ENCODE measurements at regions not wholly inside any gene's neighbourhood (a gene's known extent, or its start where the extent isn't known, plus 50 kb on each side); places are given as distances from the start of the nearest gene placed in this dataset.

- DNase-seq (ENCODE audit: low read depth in 1 of 2, low spot score in 2 of 2), result no peak
- H3K4ac ChIP-seq (replicated peaks; ENCODE audit: insufficient read length, low read depth, low read length), result no peak overlapping the region
- H3K79me2 ChIP-seq (ENCODE audit: control insufficient read depth in 1 of 2, insufficient read depth in 2 of 2, low read length in 2 of 2), result no peaks in the 10 kb centered on the region
- H4K5ac ChIP-seq (ENCODE audit: insufficient read length, low read depth, low read length), result no peak overlapping the region
- H4K20me1 ChIP-seq (replicated peaks in 1 of 2; ENCODE audit: control insufficient read depth in 1 of 2, insufficient read depth in 2 of 2, low read length in 2 of 2), result no peaks in the 10 kb centered on the region
- ChIA-PET CTCF (ENCODE audit: partially characterized antibody) (no interaction called here), POLR2A (ENCODE audit: partially characterized antibody) (no interaction called here)
- no peak overlapping the region for H3K4me3 ChIP-seq (ENCODE audit: extremely low read depth in 1 of 4, insufficient read depth in 2 of 4, low read depth in 3 of 4, low read length in 4 of 4)
- no peak overlapping the region for H4K91ac ChIP-seq (replicated peaks; ENCODE audit: insufficient read length, low read length)
- H3K27ac ChIP-seq (ENCODE audit: low read depth, low read length), result no peak overlapping the region
- WGBS, 2 experiments (ENCODE audit: extremely low coverage in 1 of 2, insufficient coverage in 1 of 2, insufficient read length in 1 of 2, insufficient replicate concordance in 2 of 2, low coverage in 1 of 2, low lambda C conversion rate in 2 of 2, missing lambda C conversion rate in 1 of 2), result 86% methylated on average over 2 of the region's 2 CpGs; no CpG with 5 or more reads in 1 of the 2 experiments
- H2AFZ ChIP-seq (ENCODE audit: low read length), result no peak overlapping the region
- H2BK12ac ChIP-seq (ENCODE audit: low read depth, low read length), result no peak overlapping the region
- H3K18ac ChIP-seq (ENCODE audit: extremely low read depth, low read length), result no peak overlapping the region
- no peak overlapping the region for H3K4me2 ChIP-seq (ENCODE audit: insufficient read depth in 1 of 2, low read depth in 2 of 2, low read length in 2 of 2)
- no peak overlapping the region for H2AK5ac ChIP-seq (ENCODE audit: low read depth, low read length)
- FAIRE-seq, result no peak
- H3K9ac ChIP-seq (replicated peaks in 1 of 4; ENCODE audit: extremely low read depth in 1 of 4, low read depth in 3 of 4, low read length in 3 of 4), result no peak overlapping the region
- no peaks in the 10 kb centered on the region for H3K27me3 ChIP-seq (replicated peaks in 1 of 4; ENCODE audit: control insufficient read depth in 3 of 4, extremely low read depth in 1 of 4, insufficient read depth in 3 of 4, low read length in 3 of 4)
- no peak overlapping the region for H2BK120ac ChIP-seq (replicated peaks; ENCODE audit: low read depth, low read length)
- no peak overlapping the region for H2BK20ac ChIP-seq (ENCODE audit: low read length)
- no peak overlapping the region for H3K23ac ChIP-seq (ENCODE audit: insufficient read length)
- H3K56ac ChIP-seq (replicated peaks; ENCODE audit: insufficient read length, low read depth, low read length), result no peak overlapping the region
- no peaks in the 10 kb centered on the region for H3K36me3 ChIP-seq (ENCODE audit: control insufficient read depth in 2 of 4, insufficient read depth in 4 of 4, low read length in 3 of 4)
- H3K4me1 ChIP-seq (replicated peaks in 1 of 4; ENCODE audit: control insufficient read depth in 3 of 4, insufficient read depth in 4 of 4, low read length in 3 of 4), result no peaks in the 10 kb centered on the region
- H2BK5ac ChIP-seq (ENCODE audit: low read depth, low read length), result no peak overlapping the region
- H4K8ac ChIP-seq (ENCODE audit: extremely low read depth, insufficient read depth, low read length), result no peak overlapping the region
- no peak overlapping the region for H3K14ac ChIP-seq (ENCODE audit: insufficient read length)
- no peaks in the 10 kb centered on the region for H3K9me3 ChIP-seq (ENCODE audit: insufficient read depth in 2 of 2, low read depth in 1 of 2, low read length in 1 of 2)
- H3K79me1 ChIP-seq (ENCODE audit: low read depth, low read length), result no peaks in the 10 kb centered on the region
- no peak overlapping the region for H2BK15ac ChIP-seq (ENCODE audit: low read length)
- no peaks in the 10 kb centered on the region for H3K23me2 ChIP-seq (ENCODE audit: low read depth, low read length)
- TF ChIP-seq GTF2F1 (IDR thresholded peaks at IDR 0.05; ENCODE audit: borderline replicate concordance, low read depth, low read length), result no peak
- TF ChIP-seq CTBP2 (IDR thresholded peaks at IDR 0.05; ENCODE audit: borderline replicate concordance, insufficient read depth, insufficient read length, low read length), result no peak
- TF ChIP-seq SP1 (IDR thresholded peaks at IDR 0.05; ENCODE audit: low read depth, low read length), result no peak
- no peak for TF ChIP-seq TEAD4 (IDR thresholded peaks at IDR 0.05; ENCODE audit: low read depth, low read length)
- TF ChIP-seq BCL11A (IDR thresholded peaks at IDR 0.05; ENCODE audit: low read depth in 2 of 2, low read length in 2 of 2), result no peak
- TF ChIP-seq KDM1A (IDR thresholded peaks at IDR 0.05; ENCODE audit: borderline replicate concordance, low read length), result no peak
- no peak for TF ChIP-seq EP300 (IDR thresholded peaks at IDR 0.05; ENCODE audit: borderline replicate concordance in 1 of 2, low read depth in 2 of 2, low read length in 2 of 2)
- TF ChIP-seq NRF1 (IDR thresholded peaks at IDR 0.05; ENCODE audit: low read depth, low read length), result no peak
- TF ChIP-seq E2F6 (IDR thresholded peaks at IDR 0.05), result no peak
- no peak for TF ChIP-seq POLR2A (IDR thresholded peaks at IDR 0.05; ENCODE audit: control extremely low read depth in 1 of 2, low read depth in 2 of 2, low read length in 2 of 2)
- TF ChIP-seq YY1 (IDR thresholded peaks at IDR 0.05; ENCODE audit: low read depth, low read length), result no peak
- no peak for TF ChIP-seq USF2 (IDR thresholded peaks at IDR 0.05; ENCODE audit: low read length)
- TF ChIP-seq SP2 (IDR thresholded peaks at IDR 0.05; ENCODE audit: low read length), result no peak
- TF ChIP-seq TCF12 (IDR thresholded peaks at IDR 0.05; ENCODE audit: low read depth, low read length), result no peak
Observed at GRCh38 chr7:41612798-41613197, 90.1 kb downstream of the INHBA start.
